Chondrocyte (in vitro differentiated cells): ENCODE measurements at regions not wholly inside any gene's neighbourhood (a gene's known extent, or its start where the extent isn't known, plus 50 kb on each side); places are given as distances from the start of the nearest gene placed in this dataset.
"Not testable (repeated sequence)": the region's sequence is repeated elsewhere in the genome, so short reads cannot be mapped to it uniquely, and the experiment has no call there.

ENCODE experiments used
- DNase-seq: peaks from one replicate; pipeline ENCODE4 v3.0.0; 2021; ENCODE audit warnings: mixed read lengths, low spot score
- H3K27ac Mint-ChIP-seq: one replicate; pipeline ENCODE4 v1.8.0; 2021; ENCODE audit warnings: mild to moderate bottlenecking, moderate library complexity, mixed read lengths; ENCODE audit not compliant: unreplicated experiment
- H3K27me3 Mint-ChIP-seq: 2 replicates; pipeline ENCODE4 v1.8.0; 2021; ENCODE audit warnings: low read depth, mixed read lengths
- H3K36me3 Mint-ChIP-seq: 2 replicates; pipeline ENCODE4 v1.8.0; 2021; ENCODE audit warnings: low read depth, mixed read lengths
- H3K4me1 Mint-ChIP-seq: 2 replicates; pipeline ENCODE4 v1.8.0; 2021; ENCODE audit warnings: low read depth, mild to moderate bottlenecking, mixed read lengths
- H3K4me3 Mint-ChIP-seq: one replicate; pipeline ENCODE4 v1.8.0; 2021; ENCODE audit warnings: mild to moderate bottlenecking, moderate library complexity, mixed read lengths; ENCODE audit not compliant: unreplicated experiment
- H3K9me3 Mint-ChIP-seq: 2 replicates; pipeline ENCODE4 v1.8.0; 2021; ENCODE audit warnings: low read depth, mixed read lengths
- TF ChIP-seq, protein P1 (sequence below): fragments of 200-600 bp; sonication (generic); IDR thresholded peaks from 2 replicates; pipeline ENCODE4 v1.5.0; 2021; ENCODE audit warnings: antibody characterized with exemption, mild to moderate bottlenecking, moderate library complexity

- H3K27me3 Mint-ChIP-seq, result no peaks in the 10 kb centered on the region
- no peak overlapping the region for H3K27ac Mint-ChIP-seq
- H3K36me3 Mint-ChIP-seq, result no peaks in the 10 kb centered on the region
- TF ChIP-seq, protein P1, sequence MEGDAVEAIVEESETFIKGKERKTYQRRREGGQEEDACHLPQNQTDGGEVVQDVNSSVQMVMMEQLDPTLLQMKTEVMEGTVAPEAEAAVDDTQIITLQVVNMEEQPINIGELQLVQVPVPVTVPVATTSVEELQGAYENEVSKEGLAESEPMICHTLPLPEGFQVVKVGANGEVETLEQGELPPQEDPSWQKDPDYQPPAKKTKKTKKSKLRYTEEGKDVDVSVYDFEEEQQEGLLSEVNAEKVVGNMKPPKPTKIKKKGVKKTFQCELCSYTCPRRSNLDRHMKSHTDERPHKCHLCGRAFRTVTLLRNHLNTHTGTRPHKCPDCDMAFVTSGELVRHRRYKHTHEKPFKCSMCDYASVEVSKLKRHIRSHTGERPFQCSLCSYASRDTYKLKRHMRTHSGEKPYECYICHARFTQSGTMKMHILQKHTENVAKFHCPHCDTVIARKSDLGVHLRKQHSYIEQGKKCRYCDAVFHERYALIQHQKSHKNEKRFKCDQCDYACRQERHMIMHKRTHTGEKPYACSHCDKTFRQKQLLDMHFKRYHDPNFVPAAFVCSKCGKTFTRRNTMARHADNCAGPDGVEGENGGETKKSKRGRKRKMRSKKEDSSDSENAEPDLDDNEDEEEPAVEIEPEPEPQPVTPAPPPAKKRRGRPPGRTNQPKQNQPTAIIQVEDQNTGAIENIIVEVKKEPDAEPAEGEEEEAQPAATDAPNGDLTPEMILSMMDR, result no peak
- H3K4me1 Mint-ChIP-seq, result no peaks in the 10 kb centered on the region
- no peak overlapping the region for H3K4me3 Mint-ChIP-seq
- no peak for DNase-seq
- H3K9me3 Mint-ChIP-seq, result peaks cover 51% of the 10 kb centered on the region
These were observed 442.3 kb downstream of the TUBA3C start for GRCh38 chr13:18739310-18739709.

DNA sequence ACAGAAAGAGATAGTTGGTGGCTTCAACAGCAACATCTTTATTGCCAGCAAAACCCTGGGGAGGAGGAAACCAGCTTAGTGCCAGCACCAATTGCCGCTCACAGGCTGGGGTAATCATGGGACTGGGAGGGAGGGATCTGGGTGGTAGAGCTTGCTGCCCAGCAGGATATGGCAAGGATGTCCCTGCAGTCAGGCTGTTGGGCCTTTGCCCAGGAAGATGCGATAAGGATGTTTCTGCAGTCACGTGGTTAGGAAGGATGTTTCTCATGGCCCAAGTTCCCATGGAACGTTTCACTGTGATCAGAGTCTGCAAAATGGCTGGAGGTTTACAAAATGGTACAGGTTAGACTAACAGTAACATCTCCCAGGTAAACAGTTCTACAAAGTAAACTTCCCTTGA, 443.5 kb downstream of the TUBA3C start:
- not testable (repeated sequence) for H3K4me1 Mint-ChIP-seq, H3K27ac Mint-ChIP-seq, H3K36me3 Mint-ChIP-seq, DNase-seq, H3K4me3 Mint-ChIP-seq, H3K27me3 Mint-ChIP-seq
- peaks cover 51% of the 10 kb centered on the region for H3K9me3 Mint-ChIP-seq

DNA sequence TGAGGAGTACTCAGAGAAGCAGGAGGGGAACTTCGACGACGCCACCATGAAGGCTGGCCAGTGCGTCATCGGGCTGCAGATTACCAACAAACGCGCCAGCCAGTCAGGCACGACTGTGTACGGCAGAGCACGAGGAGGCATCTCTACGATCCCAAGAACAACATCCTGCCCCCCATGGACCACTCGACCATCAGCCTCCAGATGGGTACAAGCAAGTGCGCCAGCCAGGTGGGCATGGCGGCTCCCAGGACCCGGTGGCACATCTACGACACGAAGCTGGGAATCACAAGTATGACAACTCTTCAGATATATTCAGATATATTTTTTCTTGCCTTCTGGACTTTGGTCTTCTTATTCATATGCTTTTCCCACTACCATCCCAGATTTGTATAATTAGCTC, 454.5 kb downstream of the TUBA3C start:
- H3K36me3 Mint-ChIP-seq, H3K27me3 Mint-ChIP-seq, DNase-seq, H3K4me3 Mint-ChIP-seq, H3K4me1 Mint-ChIP-seq, H3K27ac Mint-ChIP-seq: not testable (repeated sequence)
- peaks cover 42% of the 10 kb centered on the region for H3K9me3 Mint-ChIP-seq

- not testable (repeated sequence) for H3K27me3 Mint-ChIP-seq, H3K4me1 Mint-ChIP-seq, H3K36me3 Mint-ChIP-seq, H3K27ac Mint-ChIP-seq, H3K4me3 Mint-ChIP-seq, DNase-seq
- H3K9me3 Mint-ChIP-seq, result peaks cover 45% of the 10 kb centered on the region
These were observed 455.1 kb downstream of the TUBA3C start for GRCh38 chr13:18726524-18726923.

DNA sequence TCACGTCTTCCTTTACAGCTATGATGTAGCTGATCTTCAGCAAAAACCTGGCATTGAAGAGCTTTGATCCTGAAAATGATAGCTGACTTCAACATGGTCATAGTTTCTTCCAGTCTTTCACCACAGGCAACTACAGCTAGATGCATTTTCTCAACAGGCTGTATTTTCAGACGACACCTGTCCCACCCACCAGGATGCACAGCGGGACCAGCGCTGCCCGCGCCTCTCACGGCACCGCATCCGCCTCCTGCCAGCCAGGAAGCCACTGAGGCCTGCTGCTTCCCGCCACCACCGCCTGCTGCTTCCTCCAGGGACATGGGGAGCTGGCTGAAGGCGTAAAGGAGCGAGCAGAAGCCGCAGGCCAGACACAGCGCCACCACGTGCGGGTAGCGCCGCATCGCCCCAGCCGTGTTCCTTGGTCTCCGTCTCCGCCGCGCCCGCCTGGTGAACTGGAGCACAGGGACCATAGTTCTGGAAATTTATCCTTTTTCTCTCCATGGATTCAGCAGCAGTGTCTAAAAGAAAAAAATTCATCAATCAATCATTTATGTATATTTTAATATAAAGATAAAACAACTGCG, 456.3 kb downstream of the TUBA3C start:
- not testable (repeated sequence) for DNase-seq, H3K4me1 Mint-ChIP-seq, H3K4me3 Mint-ChIP-seq, H3K27ac Mint-ChIP-seq, H3K36me3 Mint-ChIP-seq, H3K27me3 Mint-ChIP-seq
- H3K9me3 Mint-ChIP-seq, result peaks cover 40% of the 10 kb centered on the region

DNA sequence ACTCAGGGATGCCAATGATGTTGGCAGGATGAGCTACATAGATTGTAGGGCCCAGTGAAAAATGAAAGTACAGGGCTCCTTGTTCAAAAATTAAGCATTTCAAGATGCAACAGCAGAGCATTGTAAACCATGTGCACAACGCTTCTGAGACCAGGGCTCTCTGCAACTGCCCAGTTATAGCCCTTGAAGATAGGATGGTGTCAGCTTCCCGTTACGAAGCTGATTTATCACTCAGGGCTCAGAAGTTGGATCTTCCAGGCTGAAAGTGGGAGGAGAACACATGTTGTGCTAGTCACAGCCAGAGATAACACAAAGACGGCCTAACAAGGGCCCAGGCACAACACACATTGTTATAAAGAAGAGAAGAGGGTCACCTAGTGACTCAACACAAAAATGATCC, 466.7 kb downstream of the TUBA3C start:
- DNase-seq, result no peak
- H3K9me3 Mint-ChIP-seq, result peaks cover 54% of the 10 kb centered on the region
- H3K27ac Mint-ChIP-seq, result no peak overlapping the region
- H3K4me3 Mint-ChIP-seq, result no peak overlapping the region
- no peaks in the 10 kb centered on the region for H3K36me3 Mint-ChIP-seq
- H3K27me3 Mint-ChIP-seq, result no peaks in the 10 kb centered on the region
- H3K4me1 Mint-ChIP-seq, result no peaks in the 10 kb centered on the region
- TF ChIP-seq, protein P1, result no peak

GRCh38 chr13:18710673-18711072, 471.0 kb downstream of the TUBA3C start:
- H3K27ac Mint-ChIP-seq, H3K4me1 Mint-ChIP-seq: not testable (repeated sequence)
- H3K9me3 Mint-ChIP-seq, result peaks cover 56% of the 10 kb centered on the region

GRCh38 chr13:18706538-18706937, 475.1 kb downstream of the TUBA3C start:
- DNase-seq, H3K36me3 Mint-ChIP-seq, H3K4me1 Mint-ChIP-seq, H3K27ac Mint-ChIP-seq, H3K27me3 Mint-ChIP-seq, H3K4me3 Mint-ChIP-seq: not testable (repeated sequence)
- H3K9me3 Mint-ChIP-seq, result peaks cover 53% of the 10 kb centered on the region

More at GRCh38 chr13:18710673-18711072, 471.0 kb downstream of the TUBA3C start:
- not testable (repeated sequence) for H3K4me3 Mint-ChIP-seq, H3K27me3 Mint-ChIP-seq, H3K36me3 Mint-ChIP-seq, DNase-seq

GRCh38 chr13:18702464-18703247, 479.0 kb downstream of the TUBA3C start:
- not testable (repeated sequence) for H3K27me3 Mint-ChIP-seq, H3K4me3 Mint-ChIP-seq
- H3K9me3 Mint-ChIP-seq, result peaks cover 47% of the 10 kb centered on the region

DNA sequence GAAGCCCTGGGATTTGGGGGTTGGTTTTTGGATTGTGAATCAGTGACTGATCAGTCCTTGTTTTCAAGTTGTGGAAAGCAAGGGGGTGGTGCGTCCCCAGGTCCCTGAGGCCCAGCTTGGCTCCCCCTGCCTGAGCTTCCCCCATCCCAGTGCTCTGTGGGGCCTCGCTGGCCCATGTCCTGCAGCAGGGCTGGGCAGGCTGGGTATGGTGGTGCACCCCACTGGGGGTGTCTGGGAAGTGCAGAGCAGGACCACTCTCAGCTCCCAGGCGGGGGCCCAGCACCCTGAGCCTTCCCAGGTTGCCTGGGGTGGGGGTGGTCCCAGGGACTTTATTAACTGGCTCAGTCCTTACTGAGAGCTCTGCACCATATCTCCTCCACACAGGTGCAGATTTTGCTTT, 483.3 kb downstream of the TUBA3C start:
- H3K27me3 Mint-ChIP-seq, H3K36me3 Mint-ChIP-seq, H3K4me3 Mint-ChIP-seq, H3K4me1 Mint-ChIP-seq, H3K27ac Mint-ChIP-seq: not testable (repeated sequence)
- peak; percentile 67 for DNase-seq
- H3K9me3 Mint-ChIP-seq, result peaks cover 41% of the 10 kb centered on the region

More at GRCh38 chr13:18702464-18703247, 479.0 kb downstream of the TUBA3C start:
- H3K4me1 Mint-ChIP-seq, H3K27ac Mint-ChIP-seq, H3K36me3 Mint-ChIP-seq, DNase-seq: not testable (repeated sequence)

DNA sequence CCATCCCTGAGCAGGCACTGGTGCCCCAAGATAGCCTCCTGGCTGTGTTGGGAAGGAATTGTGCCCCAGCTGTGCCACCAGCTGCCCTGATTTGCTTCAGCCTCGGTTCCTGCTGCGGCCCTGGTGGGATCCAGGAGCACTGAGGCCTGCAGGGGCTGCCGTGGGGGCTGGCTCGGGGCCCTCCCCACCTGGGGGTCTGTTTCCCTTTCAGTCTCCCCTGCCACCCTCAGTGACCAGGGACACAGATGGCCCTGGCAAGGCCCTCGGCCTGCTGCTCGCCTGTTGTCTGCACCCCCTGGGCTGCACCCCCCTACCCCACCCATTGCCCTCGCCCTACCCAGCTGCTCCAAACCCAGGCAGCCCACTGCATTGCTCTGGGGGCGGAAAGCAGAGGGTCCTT, 483.8 kb downstream of the TUBA3C start:
- not testable (repeated sequence) for H3K27ac Mint-ChIP-seq, H3K4me1 Mint-ChIP-seq, H3K27me3 Mint-ChIP-seq, H3K36me3 Mint-ChIP-seq, H3K4me3 Mint-ChIP-seq
- peak; percentile 82 for DNase-seq
- H3K9me3 Mint-ChIP-seq, result peaks cover 36% of the 10 kb centered on the region
